Transverse colon (tissue), 4 donors: ENCODE measurements at regions not wholly inside any gene's neighbourhood (a gene's known extent, or its start where the extent isn't known, plus 50 kb on each side); places are given as distances from the start of the nearest gene placed in this dataset.

Experiments
- EP300 ChIP-seq: sonication (generic); formaldehyde crosslinking; IDR thresholded peaks from one replicate; pipeline ENCODE4 v1.6.1; 2017; ENCODE audit warnings: antibody characterized with exemption, low read depth
- POLR2A ChIP-seq: fragments of 450-650 bp; IDR thresholded peaks from one replicate; pipeline ENCODE4 v1.6.1; 2016; ENCODE audit warnings: antibody characterized with exemption, mild to moderate bottlenecking, moderate library complexity
- POLR2AphosphoS5 ChIP-seq, 3 donors: sonication (generic); formaldehyde crosslinking; IDR thresholded peaks; one replicate each; pipeline ENCODE4 v1.6.1; 2016; ENCODE audit warnings: antibody characterized with exemption in 3 of 3
- TF ChIP-seq, protein P1 (sequence below), 5 experiments: fragments of 200-600 bp in 3 of 5; fragments of 450-650 bp in 2 of 5; sonication (generic) in 3 of 5; IDR thresholded peaks; 1 replicate in 2 of 5; 2 replicates in 3 of 5; pipeline ENCODE4 v1.5.1; 2016 to 2017; ENCODE audit warnings: antibody characterized with exemption in 5 of 5, inconsistent platforms in 3 of 5, mild to moderate bottlenecking in 2 of 5, moderate library complexity in 1 of 5

DNA sequence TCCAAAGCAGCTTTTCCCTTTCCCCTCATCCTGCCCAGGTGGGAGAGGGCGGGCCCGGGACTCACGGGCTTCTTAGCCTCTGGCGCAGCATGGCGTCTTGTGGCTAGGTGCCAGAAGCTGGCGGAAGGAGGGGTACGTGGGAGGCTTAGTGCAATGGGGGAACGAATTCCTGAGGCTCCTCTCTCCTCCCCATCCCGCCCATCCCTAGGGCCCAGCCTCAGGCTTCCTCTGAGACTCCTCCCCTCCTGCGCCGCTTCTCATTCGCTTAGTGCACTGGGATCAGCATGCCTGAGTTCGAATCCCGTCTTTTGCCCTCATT lies 297.8 kb downstream of the ZNF536 start:
- TF ChIP-seq, protein P1, sequence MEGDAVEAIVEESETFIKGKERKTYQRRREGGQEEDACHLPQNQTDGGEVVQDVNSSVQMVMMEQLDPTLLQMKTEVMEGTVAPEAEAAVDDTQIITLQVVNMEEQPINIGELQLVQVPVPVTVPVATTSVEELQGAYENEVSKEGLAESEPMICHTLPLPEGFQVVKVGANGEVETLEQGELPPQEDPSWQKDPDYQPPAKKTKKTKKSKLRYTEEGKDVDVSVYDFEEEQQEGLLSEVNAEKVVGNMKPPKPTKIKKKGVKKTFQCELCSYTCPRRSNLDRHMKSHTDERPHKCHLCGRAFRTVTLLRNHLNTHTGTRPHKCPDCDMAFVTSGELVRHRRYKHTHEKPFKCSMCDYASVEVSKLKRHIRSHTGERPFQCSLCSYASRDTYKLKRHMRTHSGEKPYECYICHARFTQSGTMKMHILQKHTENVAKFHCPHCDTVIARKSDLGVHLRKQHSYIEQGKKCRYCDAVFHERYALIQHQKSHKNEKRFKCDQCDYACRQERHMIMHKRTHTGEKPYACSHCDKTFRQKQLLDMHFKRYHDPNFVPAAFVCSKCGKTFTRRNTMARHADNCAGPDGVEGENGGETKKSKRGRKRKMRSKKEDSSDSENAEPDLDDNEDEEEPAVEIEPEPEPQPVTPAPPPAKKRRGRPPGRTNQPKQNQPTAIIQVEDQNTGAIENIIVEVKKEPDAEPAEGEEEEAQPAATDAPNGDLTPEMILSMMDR (IDR thresholded peaks at IDR 0.05): no peak
- no peak for TF ChIP-seq POLR2A
- no peak for TF ChIP-seq POLR2AphosphoS5 (IDR thresholded peaks at IDR 0.05)
- TF ChIP-seq EP300: no peak
